Osteocyte (in vitro differentiated cells): ENCODE measurements at regions not wholly inside any gene's neighbourhood (a gene's known extent, or its start where the extent isn't known, plus 50 kb on each side); places are given as distances from the start of the nearest gene placed in this dataset.
"Not testable (repeated sequence)": the region's sequence is repeated elsewhere in the genome, so short reads cannot be mapped to it uniquely, and the experiment has no call there.

Experiments
- DNase-seq: peaks from one replicate; pipeline ENCODE4 v3.0.0; 2021; ENCODE audit warnings: mixed read lengths; ENCODE audit not compliant: unreplicated experiment; ENCODE audit errors: extremely low spot score
- H3K27ac Mint-ChIP-seq: one replicate; pipeline ENCODE4 v1.8.0; 2021; ENCODE audit warnings: mild to moderate bottlenecking, mixed read lengths; ENCODE audit not compliant: unreplicated experiment
- H3K27me3 Mint-ChIP-seq: one replicate; pipeline ENCODE4 v1.8.0; 2021; ENCODE audit warnings: mixed read lengths; ENCODE audit not compliant: unreplicated experiment
- H3K36me3 Mint-ChIP-seq: one replicate; pipeline ENCODE4 v1.8.0; 2021; ENCODE audit warnings: mixed read lengths; ENCODE audit not compliant: unreplicated experiment
- H3K4me1 Mint-ChIP-seq: one replicate; pipeline ENCODE4 v1.8.0; 2021; ENCODE audit warnings: mixed read lengths; ENCODE audit not compliant: unreplicated experiment
- H3K4me3 Mint-ChIP-seq: one replicate; pipeline ENCODE4 v1.8.0; 2021; ENCODE audit warnings: mild to moderate bottlenecking, moderate library complexity, mixed read lengths; ENCODE audit not compliant: unreplicated experiment
- H3K9me3 Mint-ChIP-seq: one replicate; pipeline ENCODE4 v1.8.0; 2021; ENCODE audit warnings: mixed read lengths; ENCODE audit not compliant: unreplicated experiment
- TF ChIP-seq, protein P1 (sequence below): fragments of 200-600 bp; sonication (generic); IDR thresholded peaks from 2 replicates; pipeline ENCODE4 v1.5.0; 2021; ENCODE audit warnings: antibody characterized with exemption, mild to moderate bottlenecking, moderate library complexity

DNA sequence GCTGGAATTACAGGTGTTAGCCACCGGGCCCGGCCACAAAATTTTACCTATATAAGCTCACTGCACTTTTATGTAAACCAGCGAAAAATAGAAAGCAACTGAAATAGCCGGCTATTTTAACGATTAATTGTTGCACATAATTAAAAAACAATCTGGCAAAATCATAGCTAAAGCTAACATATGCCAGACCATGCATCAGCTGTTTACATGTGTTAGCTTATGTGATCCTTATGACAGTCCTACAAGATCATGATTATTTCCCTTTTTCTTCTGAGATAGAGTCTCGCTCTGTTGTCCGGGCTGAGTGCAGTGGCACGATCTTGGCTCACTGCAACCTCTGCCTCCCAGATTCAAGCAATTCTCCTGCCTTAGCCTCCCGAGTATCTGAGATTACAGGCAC lies 157.0 kb downstream of the ZFP64 start:
- no peak overlapping the region for H3K27ac Mint-ChIP-seq
- H3K4me3 Mint-ChIP-seq = no peak overlapping the region
- no peaks in the 10 kb centered on the region for H3K36me3 Mint-ChIP-seq
- DNase-seq = no peak
- no peaks in the 10 kb centered on the region for H3K9me3 Mint-ChIP-seq
- H3K27me3 Mint-ChIP-seq = no peaks in the 10 kb centered on the region
- H3K4me1 Mint-ChIP-seq = peaks cover 23% of the 10 kb centered on the region
- TF ChIP-seq, protein P1, sequence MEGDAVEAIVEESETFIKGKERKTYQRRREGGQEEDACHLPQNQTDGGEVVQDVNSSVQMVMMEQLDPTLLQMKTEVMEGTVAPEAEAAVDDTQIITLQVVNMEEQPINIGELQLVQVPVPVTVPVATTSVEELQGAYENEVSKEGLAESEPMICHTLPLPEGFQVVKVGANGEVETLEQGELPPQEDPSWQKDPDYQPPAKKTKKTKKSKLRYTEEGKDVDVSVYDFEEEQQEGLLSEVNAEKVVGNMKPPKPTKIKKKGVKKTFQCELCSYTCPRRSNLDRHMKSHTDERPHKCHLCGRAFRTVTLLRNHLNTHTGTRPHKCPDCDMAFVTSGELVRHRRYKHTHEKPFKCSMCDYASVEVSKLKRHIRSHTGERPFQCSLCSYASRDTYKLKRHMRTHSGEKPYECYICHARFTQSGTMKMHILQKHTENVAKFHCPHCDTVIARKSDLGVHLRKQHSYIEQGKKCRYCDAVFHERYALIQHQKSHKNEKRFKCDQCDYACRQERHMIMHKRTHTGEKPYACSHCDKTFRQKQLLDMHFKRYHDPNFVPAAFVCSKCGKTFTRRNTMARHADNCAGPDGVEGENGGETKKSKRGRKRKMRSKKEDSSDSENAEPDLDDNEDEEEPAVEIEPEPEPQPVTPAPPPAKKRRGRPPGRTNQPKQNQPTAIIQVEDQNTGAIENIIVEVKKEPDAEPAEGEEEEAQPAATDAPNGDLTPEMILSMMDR = no peak

DNA sequence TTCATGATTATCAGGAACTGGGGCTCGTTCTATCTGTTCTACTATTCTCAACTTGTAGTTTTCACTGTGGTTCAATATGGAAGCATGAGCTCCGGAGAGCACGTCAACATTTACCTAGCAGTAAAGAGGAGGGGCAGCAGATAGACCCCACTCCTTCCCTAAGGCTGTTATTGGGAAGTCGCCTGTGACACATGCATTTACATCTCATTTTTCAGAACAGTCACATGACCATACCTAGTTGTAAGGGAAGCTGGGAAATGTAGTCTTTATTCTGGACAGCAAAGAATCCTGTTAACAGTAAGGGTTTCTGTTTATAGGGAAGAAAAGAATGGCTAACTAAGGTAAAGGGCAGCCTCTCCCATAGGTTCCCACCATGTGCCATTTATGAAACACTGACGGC lies 158.3 kb downstream of the ZFP64 start:
- no peak overlapping the region for H3K27ac Mint-ChIP-seq
- H3K4me1 Mint-ChIP-seq = peaks cover 23% of the 10 kb centered on the region
- H3K9me3 Mint-ChIP-seq = no peaks in the 10 kb centered on the region
- H3K4me3 Mint-ChIP-seq = no peak overlapping the region
- TF ChIP-seq, protein P1 = no peak
- H3K27me3 Mint-ChIP-seq = no peaks in the 10 kb centered on the region
- no peaks in the 10 kb centered on the region for H3K36me3 Mint-ChIP-seq
- no peak for DNase-seq

DNA sequence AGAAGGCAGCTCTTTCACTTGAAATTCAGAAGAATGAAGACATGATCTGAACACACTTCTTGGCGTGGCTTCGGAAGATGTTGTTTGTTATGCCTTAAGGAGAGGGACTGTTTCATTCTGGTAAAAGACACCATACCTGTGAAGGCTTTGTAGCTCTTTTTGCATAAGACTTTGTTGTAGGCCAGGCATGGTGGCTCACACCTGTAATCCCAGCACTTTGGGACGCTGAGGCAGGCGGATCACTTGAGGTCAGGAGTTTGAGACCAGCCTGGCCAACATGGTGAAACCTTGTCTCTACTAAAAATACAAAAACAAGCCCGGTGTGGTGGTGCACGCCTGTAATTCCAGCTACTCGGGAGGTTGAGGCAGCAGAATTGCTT lies 159.3 kb downstream of the ZFP64 start:
- peak overlapping the region; percentile 15 for H3K4me3 Mint-ChIP-seq
- not testable (repeated sequence) for H3K36me3 Mint-ChIP-seq, H3K9me3 Mint-ChIP-seq, H3K27me3 Mint-ChIP-seq, DNase-seq
- H3K4me1 Mint-ChIP-seq = peaks cover 23% of the 10 kb centered on the region
- H3K27ac Mint-ChIP-seq = peak overlapping the region; percentile 93

DNA sequence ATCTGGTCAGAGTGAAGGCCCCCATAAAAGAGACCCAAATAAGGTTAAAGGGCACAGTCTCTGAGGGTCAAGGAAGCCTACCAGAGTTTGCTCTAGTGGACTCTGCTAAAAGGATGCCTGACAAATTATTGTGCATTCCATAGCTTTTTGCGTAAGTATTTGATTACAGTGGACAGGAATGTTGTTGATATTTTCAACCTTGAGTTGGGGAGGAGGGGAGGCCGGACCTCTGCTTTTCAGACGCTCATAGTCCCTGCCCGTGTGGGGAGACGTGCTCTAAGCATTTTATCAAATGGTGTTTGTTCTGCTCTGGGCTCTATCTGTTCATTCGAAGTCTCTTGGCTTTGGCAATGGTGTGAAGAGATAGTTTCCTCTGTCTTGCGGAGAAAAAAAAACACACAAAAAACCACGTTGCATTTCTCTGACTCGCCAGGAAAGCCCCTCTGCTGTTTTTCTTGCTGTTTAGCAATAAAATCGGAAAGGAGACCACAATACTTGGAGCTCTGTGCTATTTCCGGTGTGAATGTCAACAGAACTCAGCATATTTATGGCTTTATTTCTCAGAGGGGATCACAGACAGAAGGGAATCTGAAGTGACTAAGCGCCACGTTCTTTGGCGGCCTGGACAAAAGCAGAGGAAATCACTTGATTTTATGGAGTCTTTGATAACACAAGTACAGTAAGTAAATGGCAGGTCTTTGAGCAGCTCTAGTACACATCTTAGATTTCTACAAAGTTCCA lies 159.8 kb downstream of the ZFP64 start:
- DNase-seq = no peak
- peaks cover 23% of the 10 kb centered on the region for H3K4me1 Mint-ChIP-seq
- H3K4me3 Mint-ChIP-seq = peak overlapping the region; percentile 15

DNA sequence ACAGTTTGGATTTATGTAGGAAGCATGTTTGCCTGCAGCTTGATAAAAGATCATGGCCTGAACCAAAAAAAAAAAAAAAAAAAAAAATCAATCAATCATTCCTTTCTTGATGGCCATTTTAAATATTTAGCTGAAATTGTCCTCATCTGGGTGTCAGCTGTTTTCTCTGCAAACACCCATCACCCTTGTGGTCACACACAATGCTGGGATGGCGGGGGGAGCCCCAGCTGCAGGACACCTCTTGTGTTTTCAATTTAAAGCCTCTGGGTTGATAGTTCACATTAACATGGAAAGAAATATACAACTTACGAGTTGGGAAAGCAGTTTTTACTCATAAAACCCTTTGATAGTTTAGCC lies 160.4 kb downstream of the ZFP64 start:
- TF ChIP-seq, protein P1 = no peak
- no peak for DNase-seq
- no peaks in the 10 kb centered on the region for H3K36me3 Mint-ChIP-seq
- H3K4me3 Mint-ChIP-seq = no peak overlapping the region
- H3K27ac Mint-ChIP-seq = peak overlapping the region; percentile 93
- H3K9me3 Mint-ChIP-seq = no peaks in the 10 kb centered on the region
- no peaks in the 10 kb centered on the region for H3K27me3 Mint-ChIP-seq
- peaks cover 23% of the 10 kb centered on the region for H3K4me1 Mint-ChIP-seq

More for the DNA sequence above, 159.8 kb downstream of the ZFP64 start:
- TF ChIP-seq, protein P1 = no peak
- Mint-ChIP-seq H3K9me3 (no peaks in the 10 kb centered on the region), H3K27ac (peak overlapping the region; percentile 93), H3K36me3 (no peaks in the 10 kb centered on the region), H3K27me3 (no peaks in the 10 kb centered on the region)

DNA sequence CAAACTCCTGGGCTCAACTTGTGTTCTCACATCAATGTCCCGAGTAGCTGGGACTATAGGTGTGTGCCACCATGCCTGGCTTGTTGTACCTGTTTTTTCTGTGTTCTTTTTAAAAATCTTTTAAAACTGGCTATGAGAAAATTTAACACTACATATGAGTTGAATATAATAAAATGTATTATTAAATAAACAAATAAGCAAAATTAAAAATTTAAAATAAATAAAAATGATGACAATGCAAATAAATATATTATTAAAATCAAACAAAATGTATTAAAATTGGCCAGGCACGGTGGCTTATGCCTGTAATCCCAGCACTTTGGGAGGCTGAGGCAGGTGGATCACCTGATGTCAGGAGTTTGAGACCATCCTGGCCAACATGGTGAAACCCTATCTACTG lies 162.4 kb downstream of the ZFP64 start:
- H3K4me1 Mint-ChIP-seq = peaks cover 25% of the 10 kb centered on the region
- H3K27ac Mint-ChIP-seq, H3K4me3 Mint-ChIP-seq, H3K36me3 Mint-ChIP-seq, DNase-seq, H3K9me3 Mint-ChIP-seq, H3K27me3 Mint-ChIP-seq: not testable (repeated sequence)
